ENCODE measurements at regions not wholly inside any gene's neighbourhood (a gene's known extent, or its start where the extent isn't known, plus 50 kb on each side); places are given as distances from the start of the nearest gene placed in this dataset.

GRCh38 chr11:11148104-11148509 lies 204.9 kb downstream of the CSNK2A3 start:
- TF ChIP-seq EP300 (IDR thresholded peaks at IDR 0.05; ENCODE audit: borderline replicate concordance): no peak
- TF ChIP-seq REST (IDR thresholded peaks at IDR 0.05; ENCODE audit: low read depth): no peak
- no peak for TF ChIP-seq MAX (IDR thresholded peaks at IDR 0.05)
- no peak for TF ChIP-seq YY1 (IDR thresholded peaks at IDR 0.05; ENCODE audit: low read depth)
- no peak for TF ChIP-seq CEBPB (IDR thresholded peaks at IDR 0.05)
- TF ChIP-seq RAD21 (IDR thresholded peaks at IDR 0.05; ENCODE audit: low read depth): peak; percentile 27; the same call in 1 of the 2 replicates
- no peak for TF ChIP-seq USF1 (IDR thresholded peaks at IDR 0.05)

Data from Ishikawa (cell line).